ENCODE measurements at regions not wholly inside any gene's neighbourhood (a gene's known extent, or its start where the extent isn't known, plus 50 kb on each side); places are given as distances from the start of the nearest gene placed in this dataset.
A peak's percentile ranks its signal among the peaks of the same experiment; 100 is the strongest.

GRCh38 chr2:34244195-34244594 is 645.1 kb upstream of the FAM98A start:
- no peak overlapping the region for H3K4me3 ChIP-seq
- 71 to 75% methylated on average over 3 of the region's 3 CpGs for WGBS, 2 donors
- H3K9me3 ChIP-seq: no peaks in the 10 kb centered on the region
- peak overlapping the region in 1 of 4 donors; percentile 79 for H3K27ac ChIP-seq
- TF ChIP-seq POLR2A (IDR thresholded peaks at IDR 0.05) (no peak), CTCF (IDR thresholded peaks at IDR 0.05) (no peak)
- H3K27me3 ChIP-seq: no peaks in the 10 kb centered on the region
- H3K4me1 ChIP-seq: peaks cover 55% of the 10 kb centered on the region
- intact Hi-C loops (cut with DNase I): no loop called here
- no peak for ATAC-seq
- DNase-seq: no peak
- H3K36me3 ChIP-seq (replicated peaks in 1 of 2; ENCODE audit: insufficient read depth in 1 of 2, low read depth in 2 of 2): no peaks in the 10 kb centered on the region

- intact Hi-C loops (cut with DNase I): no loop called here
- peak; percentile 92 for ATAC-seq
- no peaks in the 10 kb centered on the region for H3K27me3 ChIP-seq
These were observed 643.6 kb upstream of the FAM98A start for GRCh38 chr2:34242763-34243123.

GRCh38 chr2:34241905-34242762 is 643.0 kb upstream of the FAM98A start:
- H3K27ac ChIP-seq: peak overlapping the region; percentile 79 to 86 (median 86)
- ATAC-seq: peak; percentile 81
- TF ChIP-seq POLR2A (IDR thresholded peaks at IDR 0.05): no peak
- no peak for TF ChIP-seq CTCF (IDR thresholded peaks at IDR 0.05)
- no peak overlapping the region for H3K4me3 ChIP-seq
- no peaks in the 10 kb centered on the region for H3K27me3 ChIP-seq
- peak; percentile 44 to 73 (median 61) for DNase-seq
- no peaks in the 10 kb centered on the region for H3K9me3 ChIP-seq
- intact Hi-C loops (cut with DNase I): no loop called here
- H3K36me3 ChIP-seq (replicated peaks in 1 of 2; ENCODE audit: insufficient read depth in 1 of 2, low read depth in 2 of 2): no peaks in the 10 kb centered on the region
- WGBS, 2 donors: 36 to 45% methylated on average over 6 of the region's 6 CpGs
- peaks cover 54% of the 10 kb centered on the region for H3K4me1 ChIP-seq

More at GRCh38 chr2:34242763-34243123, 643.6 kb upstream of the FAM98A start:
- peak; percentile 82 to 94 (median 92) for DNase-seq
- Histone ChIP-seq H3K9me3 (no peaks in the 10 kb centered on the region), H3K4me1 (peaks cover 55% of the 10 kb centered on the region), H3K27ac (peak overlapping the region; percentile 79 to 86 (median 86)), H3K4me3 (no peak overlapping the region), H3K36me3 (replicated peaks in 1 of 2; ENCODE audit: insufficient read depth in 1 of 2, low read depth in 2 of 2) (no peaks in the 10 kb centered on the region)
- WGBS, 2 donors: 13 to 21% methylated on average over 3 of the region's 3 CpGs
- no peak for TF ChIP-seq POLR2A (IDR thresholded peaks at IDR 0.05)
- TF ChIP-seq CTCF (IDR thresholded peaks at IDR 0.05): no peak

GRCh38 chr2:34239511-34239910 is 640.4 kb upstream of the FAM98A start:
- no peak for DNase-seq
- WGBS, 2 donors: 68 to 86% methylated on average over 1 of the region's 1 CpG
- no peak for ATAC-seq
- H3K27ac ChIP-seq: no peak overlapping the region
- H3K4me3 ChIP-seq: no peak overlapping the region
- no peak for TF ChIP-seq CTCF (IDR thresholded peaks at IDR 0.05)
- H3K9me3 ChIP-seq: no peaks in the 10 kb centered on the region
- H3K36me3 ChIP-seq (replicated peaks in 1 of 2; ENCODE audit: insufficient read depth in 1 of 2, low read depth in 2 of 2): no peaks in the 10 kb centered on the region
- intact Hi-C loops (cut with DNase I): no loop called here
- peaks cover 54% of the 10 kb centered on the region for H3K4me1 ChIP-seq
- H3K27me3 ChIP-seq: no peaks in the 10 kb centered on the region

GRCh38 chr2:34234823-34235222 is 635.7 kb upstream of the FAM98A start:
- Histone ChIP-seq H3K4me3 (no peak overlapping the region), H3K4me1 (peaks cover 14% of the 10 kb centered on the region), H3K36me3 (replicated peaks in 1 of 2; ENCODE audit: insufficient read depth in 1 of 2, low read depth in 2 of 2) (no peaks in the 10 kb centered on the region), H3K9me3 (no peaks in the 10 kb centered on the region), H3K27me3 (no peaks in the 10 kb centered on the region), H3K27ac (no peak overlapping the region)
- ATAC-seq: no peak
- intact Hi-C loops (cut with DNase I): no loop called here
- 52 to 59% methylated on average over 3 of the region's 3 CpGs for WGBS, 2 donors
- TF ChIP-seq CTCF (IDR thresholded peaks at IDR 0.05) (no peak), POLR2A (IDR thresholded peaks at IDR 0.05) (no peak)
- DNase-seq: no peak
